Skeletal muscle tissue (tissue), 3 donors: ENCODE measurements at regions not wholly inside any gene's neighbourhood (a gene's known extent, or its start where the extent isn't known, plus 50 kb on each side); places are given as distances from the start of the nearest gene placed in this dataset.

ENCODE experiments used
- H3K27ac ChIP-seq: one replicate; pipeline ENCODE4 v1.7.0; 2013; ENCODE audit warnings: mild to moderate bottlenecking, low read depth, low read length, inconsistent platforms
- H3K27me3 ChIP-seq, 3 donors: one replicate each; pipeline ENCODE4 v1.7.0; 2013; ENCODE audit warnings: low read length in 3 of 3; ENCODE audit not compliant: control insufficient read depth in 3 of 3, insufficient read depth in 3 of 3
- H3K36me3 ChIP-seq, 3 donors: one replicate each; pipeline ENCODE4 v1.7.0; 2013; ENCODE audit warnings: low read length in 3 of 3; ENCODE audit not compliant: control insufficient read depth in 3 of 3, insufficient read depth in 3 of 3
- H3K4me1 ChIP-seq, 3 donors: one replicate each; pipeline ENCODE4 v1.7.0; 2013; ENCODE audit warnings: low read length in 3 of 3, mild to moderate bottlenecking in 3 of 3; ENCODE audit not compliant: control insufficient read depth in 3 of 3, insufficient read depth in 3 of 3
- H3K4me3 ChIP-seq, 3 donors: one replicate each; pipeline ENCODE4 v1.7.0; 2013; ENCODE audit warnings: low read length in 3 of 3
- H3K9ac ChIP-seq, 3 donors: one replicate each; pipeline ENCODE4 v1.7.0; 2013; ENCODE audit warnings: low read length in 3 of 3, mild to moderate bottlenecking in 3 of 3, moderate library complexity in 2 of 3, low read depth in 1 of 3
- H3K9me3 ChIP-seq, 3 donors: one replicate each; pipeline ENCODE4 v1.7.0; 2013; ENCODE audit warnings: low read length in 3 of 3; ENCODE audit not compliant: control insufficient read depth in 3 of 3
- donor health status: Osteomylitis.

- Histone ChIP-seq H3K4me1 (peaks cover 0 to 11% (median 9%) of the 10 kb centered on the region in 3 donors), H3K27me3 (peaks cover 0 to 2% (median 0%) of the 10 kb centered on the region in 3 donors), H3K36me3 (no peaks in the 10 kb centered on the region), H3K9me3 (no peaks in the 10 kb centered on the region), H3K4me3 (no peak overlapping the region), H3K27ac (no peak overlapping the region), H3K9ac (no peak overlapping the region)
Observed at GRCh38 chr2:45287045-45287444, 277.8 kb upstream of the SIX2 start.

GRCh38 chr2:45285771-45286390 is 276.6 kb upstream of the SIX2 start:
- H3K4me1 ChIP-seq, result peaks cover 0 to 11% (median 9%) of the 10 kb centered on the region in 3 donors
- no peak overlapping the region for H3K4me3 ChIP-seq
- no peaks in the 10 kb centered on the region for H3K36me3 ChIP-seq
- no peak overlapping the region for H3K27ac ChIP-seq
- no peak overlapping the region for H3K9ac ChIP-seq
- H3K27me3 ChIP-seq, result peaks cover 0 to 3% (median 0%) of the 10 kb centered on the region in 3 donors
- no peaks in the 10 kb centered on the region for H3K9me3 ChIP-seq

GRCh38 chr2:45285311-45285710 is 276.1 kb upstream of the SIX2 start:
- Histone ChIP-seq H3K27ac (no peak overlapping the region), H3K9ac (no peak overlapping the region), H3K4me1 (peaks cover 0 to 11% (median 9%) of the 10 kb centered on the region in 3 donors), H3K36me3 (no peaks in the 10 kb centered on the region), H3K27me3 (peaks cover 0 to 3% (median 0%) of the 10 kb centered on the region in 3 donors), H3K4me3 (no peak overlapping the region), H3K9me3 (no peaks in the 10 kb centered on the region)

- Histone ChIP-seq H3K9ac (no peak overlapping the region), H3K27ac (no peak overlapping the region), H3K27me3 (peaks cover 0 to 3% (median 0%) of the 10 kb centered on the region in 3 donors), H3K4me1 (peaks cover 0 to 11% (median 9%) of the 10 kb centered on the region in 3 donors), H3K36me3 (no peaks in the 10 kb centered on the region), H3K9me3 (no peaks in the 10 kb centered on the region), H3K4me3 (no peak overlapping the region)
Observed at GRCh38 chr2:45284621-45284995, 275.4 kb upstream of the SIX2 start.

GRCh38 chr2:45283764-45284620 is 274.7 kb upstream of the SIX2 start:
- Histone ChIP-seq H3K9me3 (no peaks in the 10 kb centered on the region), H3K9ac (no peak overlapping the region), H3K27me3 (peaks cover 0 to 3% (median 0%) of the 10 kb centered on the region in 3 donors), H3K27ac (peak overlapping the region; percentile 25), H3K4me3 (no peak overlapping the region), H3K36me3 (no peaks in the 10 kb centered on the region), H3K4me1 (peaks cover 0 to 11% (median 9%) of the 10 kb centered on the region in 3 donors)

GRCh38 chr2:45282646-45283045 is 273.4 kb upstream of the SIX2 start:
- Histone ChIP-seq H3K4me3 (no peak overlapping the region), H3K9me3 (no peaks in the 10 kb centered on the region), H3K27ac (no peak overlapping the region), H3K36me3 (no peaks in the 10 kb centered on the region), H3K9ac (no peak overlapping the region), H3K4me1 (peaks cover 0 to 16% (median 15%) of the 10 kb centered on the region in 3 donors), H3K27me3 (peaks cover 0 to 3% (median 0%) of the 10 kb centered on the region in 3 donors)

- no peaks in the 10 kb centered on the region for H3K9me3 ChIP-seq
- H3K27ac ChIP-seq, result no peak overlapping the region
Observed at GRCh38 chr2:45281311-45281710, 272.1 kb upstream of the SIX2 start.

GRCh38 chr2:45280794-45281193 is 271.5 kb upstream of the SIX2 start:
- Histone ChIP-seq H3K9ac (no peak overlapping the region), H3K27me3 (peaks cover 0 to 3% (median 0%) of the 10 kb centered on the region in 3 donors), H3K4me3 (no peak overlapping the region), H3K36me3 (no peaks in the 10 kb centered on the region), H3K27ac (no peak overlapping the region), H3K4me1 (peaks cover 0 to 16% (median 15%) of the 10 kb centered on the region in 3 donors), H3K9me3 (no peaks in the 10 kb centered on the region)

More at GRCh38 chr2:45281311-45281710, 272.1 kb upstream of the SIX2 start:
- Histone ChIP-seq H3K27me3 (peaks cover 0 to 3% (median 0%) of the 10 kb centered on the region in 3 donors), H3K36me3 (no peaks in the 10 kb centered on the region), H3K9ac (no peak overlapping the region), H3K4me1 (peaks cover 0 to 16% (median 15%) of the 10 kb centered on the region in 3 donors), H3K4me3 (no peak overlapping the region)

GRCh38 chr2:45279356-45279755 is 270.1 kb upstream of the SIX2 start:
- H3K9ac ChIP-seq, result no peak overlapping the region
- H3K36me3 ChIP-seq, result no peaks in the 10 kb centered on the region
- no peak overlapping the region for H3K27ac ChIP-seq
- H3K4me1 ChIP-seq, result peaks cover 0 to 16% (median 15%) of the 10 kb centered on the region in 3 donors
- no peaks in the 10 kb centered on the region for H3K9me3 ChIP-seq
- H3K27me3 ChIP-seq, result peaks cover 0 to 3% (median 0%) of the 10 kb centered on the region in 3 donors
- no peak overlapping the region for H3K4me3 ChIP-seq
